ENCODE measurements at regions not wholly inside any gene's neighbourhood (a gene's known extent, or its start where the extent isn't known, plus 50 kb on each side); places are given as distances from the start of the nearest gene placed in this dataset.

DNA sequence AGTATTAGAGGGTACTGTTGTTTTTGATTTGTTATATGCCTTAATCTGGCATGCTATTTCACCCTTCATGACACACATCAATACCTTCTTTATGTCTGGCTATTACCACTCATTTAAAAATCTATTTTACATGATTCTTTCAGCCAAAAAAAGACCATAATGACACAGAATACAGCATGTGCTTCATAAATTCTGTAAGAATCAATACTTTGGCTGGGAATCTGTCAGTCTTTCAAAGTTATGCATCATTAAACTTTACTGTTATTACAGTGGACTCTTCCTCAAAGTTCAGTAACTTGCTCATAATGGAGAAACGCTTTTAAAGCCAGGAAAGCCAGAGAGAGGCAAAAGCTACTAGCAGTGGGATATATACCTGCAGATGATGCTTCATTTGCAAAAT, 247.2 kb upstream of the ADGRL2 start:
- no peaks in the 10 kb centered on the region for H3K36me3 Mint-ChIP-seq (ENCODE audit: insufficient read depth in 2 of 2)
- H3K4me3 Mint-ChIP-seq, result no peak overlapping the region
- H3K9me3 Mint-ChIP-seq, result peaks cover 0 to 1% of the 10 kb centered on the region in 2 donors
- no peak overlapping the region for H3K27ac Mint-ChIP-seq
- no peaks in the 10 kb centered on the region for H3K27me3 Mint-ChIP-seq (ENCODE audit: low read depth)
- no peak for ATAC-seq (replicated peaks in 1 of 2)
- H3K4me1 Mint-ChIP-seq (ENCODE audit: low read depth), result peaks cover 4% of the 10 kb centered on the region
- DNase-seq, result no peak

GRCh38 chr1:81551946-81552345, 248.8 kb upstream of the ADGRL2 start:
- Mint-ChIP-seq H3K27me3 (ENCODE audit: low read depth) (no peaks in the 10 kb centered on the region), H3K36me3 (ENCODE audit: insufficient read depth in 2 of 2) (no peaks in the 10 kb centered on the region), H3K4me3 (no peak overlapping the region), H3K9me3 (no peaks in the 10 kb centered on the region), H3K4me1 (ENCODE audit: low read depth) (peaks cover 4% of the 10 kb centered on the region), H3K27ac (no peak overlapping the region)
- no peak for ATAC-seq (replicated peaks in 1 of 2)
- no peak for DNase-seq

DNA sequence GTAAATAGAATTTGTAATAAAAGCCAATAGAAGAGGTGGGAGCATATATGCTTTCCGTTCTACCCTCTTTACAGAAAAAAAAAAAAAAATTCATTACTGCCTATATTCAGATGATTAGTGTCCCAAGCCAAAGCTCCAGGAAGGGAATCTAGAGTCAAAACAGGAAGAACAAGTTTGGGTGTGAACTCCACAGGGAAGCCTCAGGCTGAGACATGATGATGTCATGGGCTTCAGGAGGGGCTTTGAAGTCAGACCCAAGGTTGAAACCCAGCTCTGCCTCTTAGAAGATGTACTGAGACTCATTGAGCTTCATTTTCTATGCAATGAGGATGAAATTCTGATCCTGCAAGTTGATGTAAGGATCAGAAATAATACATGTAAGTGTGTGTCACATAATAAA, 250.0 kb upstream of the ADGRL2 start:
- no peaks in the 10 kb centered on the region for H3K36me3 Mint-ChIP-seq (ENCODE audit: insufficient read depth in 2 of 2)
- no peaks in the 10 kb centered on the region for H3K27me3 Mint-ChIP-seq (ENCODE audit: low read depth)
- H3K4me1 Mint-ChIP-seq (ENCODE audit: low read depth), result peaks cover 4% of the 10 kb centered on the region
- H3K9me3 Mint-ChIP-seq, result no peaks in the 10 kb centered on the region
- H3K4me3 Mint-ChIP-seq, result no peak overlapping the region
- ATAC-seq (replicated peaks in 1 of 2) (no peak), DNase-seq (no peak)
- no peak overlapping the region for H3K27ac Mint-ChIP-seq

DNA sequence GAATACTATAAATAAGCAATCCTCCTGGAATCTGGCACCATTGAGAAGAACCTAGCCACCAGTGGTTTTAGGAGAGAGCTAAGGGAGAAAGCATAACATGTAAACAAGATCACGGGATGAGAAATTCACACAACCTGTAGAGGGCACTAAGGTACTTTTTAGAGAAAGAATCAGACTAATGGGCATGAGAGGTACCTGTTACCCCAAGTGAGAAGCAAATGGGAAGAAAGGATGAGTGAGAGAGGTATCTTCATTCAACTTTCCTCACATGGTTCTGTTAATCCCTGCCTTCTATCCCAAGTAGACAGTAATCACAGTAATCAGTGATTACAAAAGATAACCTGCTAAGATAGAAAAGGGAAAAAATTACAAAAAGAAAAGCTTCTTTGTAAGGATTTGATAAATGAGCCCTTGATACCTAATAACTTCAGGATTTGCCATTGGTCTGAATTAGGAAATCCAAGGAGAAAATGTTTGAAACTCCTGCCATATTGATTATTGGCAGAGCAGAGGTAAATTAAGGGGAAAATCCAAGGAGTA, 251.1 kb upstream of the ADGRL2 start:
- Mint-ChIP-seq H3K36me3 (ENCODE audit: insufficient read depth in 2 of 2) (no peaks in the 10 kb centered on the region), H3K27ac (no peak overlapping the region), H3K27me3 (ENCODE audit: low read depth) (no peaks in the 10 kb centered on the region), H3K4me1 (ENCODE audit: low read depth) (peaks cover 4% of the 10 kb centered on the region), H3K4me3 (no peak overlapping the region), H3K9me3 (no peaks in the 10 kb centered on the region)
- DNase-seq (no peak), ATAC-seq (replicated peaks in 1 of 2) (no peak)

GRCh38 chr1:81548918-81549587, 251.7 kb upstream of the ADGRL2 start:
- ATAC-seq (replicated peaks in 1 of 2) (peak in 1 of 2 donors; percentile 30), DNase-seq (no peak)
- Mint-ChIP-seq H3K4me3 (no peak overlapping the region), H3K9me3 (no peaks in the 10 kb centered on the region), H3K4me1 (ENCODE audit: low read depth) (peaks cover 4% of the 10 kb centered on the region), H3K36me3 (ENCODE audit: insufficient read depth in 2 of 2) (no peaks in the 10 kb centered on the region), H3K27me3 (ENCODE audit: low read depth) (no peaks in the 10 kb centered on the region), H3K27ac (no peak overlapping the region)

DNA sequence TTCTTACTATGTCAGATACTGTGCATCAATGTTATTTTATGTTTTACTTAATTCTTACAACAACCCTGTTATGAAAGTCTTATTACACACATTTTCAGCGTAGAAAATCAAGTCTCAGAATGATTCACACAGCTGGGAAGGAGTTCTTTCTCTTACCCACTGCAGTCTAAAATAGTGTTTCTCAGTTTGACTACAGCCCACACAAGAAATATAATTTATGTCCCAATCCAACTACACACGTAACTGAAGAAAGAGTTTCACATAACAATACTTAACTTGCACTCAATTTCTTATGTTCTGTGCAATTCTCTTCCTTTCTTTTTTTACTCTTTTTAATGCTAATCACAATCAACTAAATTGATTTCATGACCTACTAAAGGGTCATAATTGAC, 252.8 kb upstream of the ADGRL2 start:
- no peaks in the 10 kb centered on the region for H3K27me3 Mint-ChIP-seq (ENCODE audit: low read depth)
- peaks cover 4% of the 10 kb centered on the region for H3K4me1 Mint-ChIP-seq (ENCODE audit: low read depth)
- DNase-seq, result no peak
- H3K36me3 Mint-ChIP-seq (ENCODE audit: insufficient read depth in 2 of 2), result no peaks in the 10 kb centered on the region
- peaks cover 0 to 5% of the 10 kb centered on the region in 2 donors for H3K9me3 Mint-ChIP-seq
- ATAC-seq (replicated peaks in 1 of 2), result peak; percentile 44 to 75
- no peak overlapping the region for H3K27ac Mint-ChIP-seq
- H3K4me3 Mint-ChIP-seq, result no peak overlapping the region

DNA sequence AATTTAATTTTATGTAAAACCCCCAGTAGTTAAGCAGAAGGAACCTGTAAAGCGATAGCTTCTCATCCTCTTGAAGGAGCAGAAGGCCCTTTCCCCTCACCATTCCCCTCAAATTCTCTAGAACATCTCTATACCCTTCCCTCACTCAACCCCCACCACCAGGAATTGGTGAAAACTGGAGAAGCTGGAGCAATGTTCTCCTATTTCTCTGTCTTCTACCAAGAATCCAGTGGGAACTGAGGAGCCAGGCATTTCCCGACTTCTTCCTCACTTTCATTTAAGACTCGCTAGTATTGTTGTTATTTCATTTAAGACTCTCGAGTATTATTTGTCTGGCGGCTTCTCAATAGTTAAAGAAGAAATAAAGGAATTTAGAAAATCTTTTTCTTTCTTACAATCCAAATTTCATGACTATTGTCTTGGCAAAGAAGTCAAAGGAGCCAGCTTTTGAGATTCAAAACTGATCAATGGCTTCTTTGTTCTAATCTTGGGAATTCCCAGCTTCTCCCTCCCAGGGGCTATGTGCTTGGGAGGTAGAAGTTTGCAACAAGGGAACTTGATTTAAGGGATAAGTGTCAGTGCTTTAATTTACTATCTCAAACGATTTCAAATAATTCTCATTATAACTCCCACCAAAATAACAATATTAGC, 253.3 kb upstream of the ADGRL2 start:
- ATAC-seq (replicated peaks in 1 of 2), result no peak
- Mint-ChIP-seq H3K27me3 (ENCODE audit: low read depth) (no peaks in the 10 kb centered on the region), H3K9me3 (peaks cover 0 to 5% of the 10 kb centered on the region in 2 donors), H3K4me1 (ENCODE audit: low read depth) (peaks cover 4% of the 10 kb centered on the region), H3K4me3 (no peak overlapping the region), H3K27ac (no peak overlapping the region), H3K36me3 (ENCODE audit: insufficient read depth in 2 of 2) (no peaks in the 10 kb centered on the region)
- no peak for DNase-seq

GRCh38 chr1:81545734-81546133, 255.0 kb upstream of the ADGRL2 start:
- Mint-ChIP-seq H3K36me3 (ENCODE audit: insufficient read depth in 2 of 2) (no peaks in the 10 kb centered on the region), H3K27me3 (ENCODE audit: low read depth) (no peaks in the 10 kb centered on the region), H3K9me3 (peaks cover 0 to 5% of the 10 kb centered on the region in 2 donors), H3K27ac (no peak overlapping the region), H3K4me3 (no peak overlapping the region), H3K4me1 (ENCODE audit: low read depth) (peaks cover 4% of the 10 kb centered on the region)
- ATAC-seq (replicated peaks in 1 of 2) (no peak), DNase-seq (no peak)

DNA sequence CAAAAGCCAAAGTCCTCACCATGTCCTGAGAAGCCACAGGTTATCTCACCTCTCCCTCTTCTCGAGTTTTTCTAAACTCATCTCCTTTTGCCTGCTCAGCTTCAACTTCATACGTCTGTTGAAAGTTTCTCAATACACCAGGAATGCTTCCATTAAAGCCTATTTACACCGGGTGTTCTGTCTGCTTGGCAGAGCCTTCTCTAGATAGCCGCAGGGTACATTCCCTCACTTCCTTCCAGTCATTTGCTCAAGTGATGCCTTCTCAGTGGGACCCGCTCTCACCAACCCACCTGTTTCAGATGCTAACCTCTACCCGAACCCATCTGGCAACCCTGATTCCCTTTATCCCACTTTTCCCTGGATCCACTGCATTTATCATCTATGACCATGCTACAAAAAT, 257.0 kb upstream of the ADGRL2 start:
- DNase-seq, result no peak
- no peaks in the 10 kb centered on the region for H3K36me3 Mint-ChIP-seq (ENCODE audit: insufficient read depth in 2 of 2)
- H3K27me3 Mint-ChIP-seq (ENCODE audit: low read depth), result no peaks in the 10 kb centered on the region
- ATAC-seq (replicated peaks in 1 of 2), result no peak
- H3K4me1 Mint-ChIP-seq (ENCODE audit: low read depth), result no peaks in the 10 kb centered on the region
- H3K4me3 Mint-ChIP-seq, result no peak overlapping the region
- H3K9me3 Mint-ChIP-seq, result peaks cover 0 to 5% of the 10 kb centered on the region in 2 donors
- H3K27ac Mint-ChIP-seq, result no peak overlapping the region

- DNase-seq (no peak), ATAC-seq (replicated peaks in 1 of 2) (no peak)
- H3K27ac Mint-ChIP-seq, result no peak overlapping the region
- no peaks in the 10 kb centered on the region for H3K4me1 Mint-ChIP-seq (ENCODE audit: low read depth)
- no peaks in the 10 kb centered on the region for H3K27me3 Mint-ChIP-seq (ENCODE audit: low read depth)
- H3K36me3 Mint-ChIP-seq (ENCODE audit: insufficient read depth in 2 of 2), result no peaks in the 10 kb centered on the region
- no peak overlapping the region for H3K4me3 Mint-ChIP-seq
- peaks cover 0 to 5% of the 10 kb centered on the region in 2 donors for H3K9me3 Mint-ChIP-seq
These were observed 258.5 kb upstream of the ADGRL2 start for GRCh38 chr1:81542196-81542595.

- Mint-ChIP-seq H3K27me3 (ENCODE audit: low read depth) (no peaks in the 10 kb centered on the region), H3K27ac (no peak overlapping the region), H3K9me3 (peaks cover 0 to 6% of the 10 kb centered on the region in 2 donors), H3K4me3 (no peak overlapping the region), H3K36me3 (ENCODE audit: insufficient read depth in 2 of 2) (no peaks in the 10 kb centered on the region), H3K4me1 (ENCODE audit: low read depth) (no peaks in the 10 kb centered on the region)
- no peak for DNase-seq
- no peak for ATAC-seq (replicated peaks in 1 of 2)
These were observed 260.5 kb upstream of the ADGRL2 start for GRCh38 chr1:81540216-81540615.

- ATAC-seq (replicated peaks in 1 of 2), result no peak
- H3K36me3 Mint-ChIP-seq (ENCODE audit: insufficient read depth in 2 of 2), result no peaks in the 10 kb centered on the region
- no peaks in the 10 kb centered on the region for H3K27me3 Mint-ChIP-seq (ENCODE audit: low read depth)
- no peak overlapping the region for H3K4me3 Mint-ChIP-seq
- DNase-seq, result no peak
- no peak overlapping the region for H3K27ac Mint-ChIP-seq
- no peaks in the 10 kb centered on the region for H3K4me1 Mint-ChIP-seq (ENCODE audit: low read depth)
- H3K9me3 Mint-ChIP-seq, result no peaks in the 10 kb centered on the region
These were observed 271.7 kb upstream of the ADGRL2 start for GRCh38 chr1:81529014-81529413.

DNA sequence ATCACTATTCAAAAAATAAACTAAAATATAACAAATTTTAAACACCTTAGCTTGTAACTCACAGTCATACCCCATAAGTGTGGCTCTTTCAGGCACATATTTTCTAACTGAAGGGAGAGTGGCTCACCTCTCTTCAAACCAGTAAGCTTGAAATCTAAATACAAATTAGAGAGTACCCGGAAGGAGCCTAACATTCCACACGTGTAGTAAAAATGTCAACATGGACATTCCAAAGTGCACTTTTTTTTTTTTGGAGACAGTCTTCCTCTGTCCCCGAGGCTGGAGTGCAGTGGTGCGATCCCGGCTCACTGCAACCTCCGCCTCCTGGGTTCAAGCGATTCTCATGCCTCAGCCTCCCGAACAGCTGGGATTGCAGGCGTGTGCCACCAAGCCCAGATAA, 275.6 kb upstream of the ADGRL2 start:
- DNase-seq (no peak), ATAC-seq (replicated peaks in 1 of 2) (no peak)
- H3K4me3 Mint-ChIP-seq, result no peak overlapping the region
- peaks cover 0 to 1% of the 10 kb centered on the region in 2 donors for H3K9me3 Mint-ChIP-seq
- no peaks in the 10 kb centered on the region for H3K36me3 Mint-ChIP-seq (ENCODE audit: insufficient read depth in 2 of 2)
- no peaks in the 10 kb centered on the region for H3K27me3 Mint-ChIP-seq (ENCODE audit: low read depth)
- no peak overlapping the region for H3K27ac Mint-ChIP-seq
- H3K4me1 Mint-ChIP-seq (ENCODE audit: low read depth), result no peaks in the 10 kb centered on the region

DNA sequence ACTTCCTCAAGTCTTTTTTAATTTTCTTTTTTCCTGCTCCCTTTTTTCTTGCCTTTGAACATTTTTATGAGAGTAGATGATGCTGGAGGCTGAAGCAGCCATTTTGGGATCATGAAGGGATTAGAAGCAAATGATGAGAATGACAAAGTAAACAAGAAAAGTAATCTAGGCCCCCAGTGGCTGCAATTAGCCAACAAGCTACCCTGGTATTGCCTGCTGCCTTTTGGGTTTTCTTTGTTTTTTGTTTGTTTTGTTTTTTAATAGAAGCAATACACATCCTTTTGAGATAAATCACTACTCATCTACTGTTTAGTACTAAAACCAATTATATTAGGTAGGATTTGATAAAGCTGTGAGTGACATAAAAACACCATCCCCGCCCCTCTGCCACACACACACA, 280.7 kb upstream of the ADGRL2 start:
- DNase-seq (no peak), ATAC-seq (replicated peaks in 1 of 2) (no peak)
- no peaks in the 10 kb centered on the region for H3K4me1 Mint-ChIP-seq (ENCODE audit: low read depth)
- peaks cover 0 to 1% of the 10 kb centered on the region in 2 donors for H3K9me3 Mint-ChIP-seq
- H3K27ac Mint-ChIP-seq, result no peak overlapping the region
- no peaks in the 10 kb centered on the region for H3K36me3 Mint-ChIP-seq (ENCODE audit: insufficient read depth in 2 of 2)
- peaks cover 6% of the 10 kb centered on the region for H3K27me3 Mint-ChIP-seq (ENCODE audit: low read depth)
- H3K4me3 Mint-ChIP-seq, result no peak overlapping the region

All from activated T-cell treated with anti-CD3 and anti-CD28 coated beads, Interleukin-2, amount 50 U/mL, for 72 hours (primary cell).